K562 (cell line): ENCODE measurements at regions not wholly inside any gene's neighbourhood (a gene's known extent, or its start where the extent isn't known, plus 50 kb on each side); places are given as distances from the start of the nearest gene placed in this dataset.

Source experiments
- CHAMP1 ChIP-seq: fragments of 450-650 bp; IDR thresholded peaks from 2 replicates; pipeline ENCODE4 v1.6.1; 2016; ENCODE audit warnings: mild to moderate bottlenecking
- E2F1 ChIP-seq: sonication (generic); formaldehyde crosslinking; IDR thresholded peaks from 2 replicates; pipeline ENCODE4 v1.8.1; 2023; ENCODE audit warnings: mild to moderate bottlenecking, missing genetic modification reagents, moderate library complexity
- EWSR1 ChIP-seq: fragments of 450-650 bp; IDR thresholded peaks from 2 replicates; pipeline ENCODE4 v1.6.1; 2018; ENCODE audit warnings: borderline replicate concordance, mild to moderate bottlenecking, low read depth, moderate library complexity; ENCODE audit not compliant: partially characterized antibody
- JUN ChIP-seq, 2 experiments: sonication (generic) in 1 of 2; formaldehyde crosslinking in 1 of 2; IDR thresholded peaks; 2 replicates each; pipeline versions ENCODE4 v1.6.1 to v1.8.0; 2012 to 2022; ENCODE audit warnings: borderline replicate concordance in 2 of 2, mild to moderate bottlenecking in 2 of 2, improper control_type of control experiment in 1 of 2, low read depth in 1 of 2, low read length in 1 of 2, missing genetic modification reagents in 1 of 2
- MEIS2 ChIP-seq: fragments of 450-650 bp; IDR thresholded peaks from 2 replicates; pipeline ENCODE4 v1.6.1; 2014; ENCODE audit warnings: mild to moderate bottlenecking; ENCODE audit not compliant: partially characterized antibody
- PREB ChIP-seq: sonication (generic); formaldehyde crosslinking; IDR thresholded peaks from 2 replicates; pipeline ENCODE4 v1.8.1; 2023; ENCODE audit warnings: mild to moderate bottlenecking, missing genetic modification reagents
- RNF219 ChIP-seq: fragments of 250-450 bp; sonication (Bioruptor Pico); IDR thresholded peaks from 2 replicates; pipeline ENCODE4 v1.5.0; 2022; ENCODE audit warnings: mild to moderate bottlenecking
- ZNF324 ChIP-seq: fragments of 250-450 bp; sonication (Bioruptor Pico); IDR thresholded peaks from 2 replicates; pipeline ENCODE4 v1.4.0; 2020; ENCODE audit warnings: mild to moderate bottlenecking

GRCh38 chr16:51509336-51509735 lies 358.3 kb upstream of the SALL1 start (continued):
- TF ChIP-seq RNF219, result no peak
- TF ChIP-seq ZNF324, result no peak
- no peak for TF ChIP-seq EWSR1
- no peak for TF ChIP-seq MEIS2
- no peak for TF ChIP-seq JUN (IDR thresholded peaks at IDR 0.05; ENCODE audit: borderline replicate concordance, low read depth, low read length)
- no peak for TF ChIP-seq JUN (CRISPR knock-in tag; IDR thresholded peaks at IDR 0.05; ENCODE audit: borderline replicate concordance)
- TF ChIP-seq E2F1 (CRISPR knock-in tag), result no peak
- no peak for TF ChIP-seq CHAMP1
- TF ChIP-seq PREB (CRISPR knock-in tag), result no peak
